Right lobe of liver (tissue), 6 donors: ENCODE measurements at regions not wholly inside any gene's neighbourhood (a gene's known extent, or its start where the extent isn't known, plus 50 kb on each side); places are given as distances from the start of the nearest gene placed in this dataset.

Experiments used
- ATAC-seq, 4 donors: fragments of 200-7000 bp; cut with Tn5 transposase; one replicate each; pipeline ENCODE4 v1.9.1; 2020; ENCODE audit warnings: mild to moderate bottlenecking in 4 of 4, moderate library complexity in 4 of 4
- DNase-seq, 3 donors: peaks; one replicate each; pipeline ENCODE4 v3.0.0-alpha.2; 2020
- H3K27ac ChIP-seq, 3 donors: fragments of 200-600 bp; one replicate each; pipeline ENCODE4 v1.8.0; 2022
- H3K27me3 ChIP-seq, 2 donors: fragments of 200-600 bp; one replicate each; pipeline ENCODE4 v1.8.0; 2022
- H3K36me3 ChIP-seq, 4 donors: fragments of 200-600 bp; sonication (generic) in 1 of 4; one replicate each; pipeline versions ENCODE4 v1.5.1 to v1.8.0; 2017 to 2022; ENCODE audit warnings: control low read depth in 1 of 4
- H3K4me1 ChIP-seq, 4 donors: fragments of 200-600 bp; sonication (generic) in 1 of 4; one replicate each; pipeline versions ENCODE4 v1.5.1 to v1.8.0; 2017 to 2022; ENCODE audit warnings: control low read depth in 1 of 4
- H3K4me3 ChIP-seq, 3 donors: fragments of 200-600 bp; one replicate each; pipeline ENCODE4 v1.8.0; 2022
- H3K9me3 ChIP-seq, 4 donors: fragments of 200-600 bp; sonication (generic) in 1 of 4; one replicate each; pipeline versions ENCODE4 v1.5.1 to v1.8.0; 2017 to 2022; ENCODE audit warnings: control low read depth in 1 of 4
- POLR2A ChIP-seq: fragments of 450-650 bp; IDR thresholded peaks from one replicate; pipeline ENCODE4 v1.6.1; 2017; ENCODE audit warnings: antibody characterized with exemption, mild to moderate bottlenecking
- WGBS: methylation state at CpG from one replicate; pipeline ENCODE4 v1.1.6; 2018; ENCODE audit warnings: low coverage, low lambda C conversion rate; ENCODE audit not compliant: insufficient coverage; ENCODE audit errors: missing lambda C conversion rate; 5-methylcytosine and 5-hydroxymethylcytosine counted together
- intact Hi-C, 2 donors: fragments of 100-400 bp; cut with DNase I; formaldehyde crosslinking; loops; one replicate each; pipeline versions ENCODE4 v1.11.2 to v1.14.1; 2022
- TF ChIP-seq, protein P1 (sequence below), 4 donors: fragments of 200-600 bp in 3 of 4; fragments of 450-650 bp in 1 of 4; IDR thresholded peaks; one replicate each; pipeline versions ENCODE4 v1.5.1 to v1.8.0; 2016 to 2022; ENCODE audit warnings: antibody characterized with exemption in 4 of 4, mild to moderate bottlenecking in 2 of 4
- donor health status: DM: no; HTN: yes; CAD: no.
- donor health status: DM: no; HTN: no; CAD: no.
- donor health status: DM: no; HTN: no; CAD: no.
- donor health status: DM: no; HTN: yes; CAD: no.
- donor health status: DM: no; HTN: yes; CAD: no.

DNA sequence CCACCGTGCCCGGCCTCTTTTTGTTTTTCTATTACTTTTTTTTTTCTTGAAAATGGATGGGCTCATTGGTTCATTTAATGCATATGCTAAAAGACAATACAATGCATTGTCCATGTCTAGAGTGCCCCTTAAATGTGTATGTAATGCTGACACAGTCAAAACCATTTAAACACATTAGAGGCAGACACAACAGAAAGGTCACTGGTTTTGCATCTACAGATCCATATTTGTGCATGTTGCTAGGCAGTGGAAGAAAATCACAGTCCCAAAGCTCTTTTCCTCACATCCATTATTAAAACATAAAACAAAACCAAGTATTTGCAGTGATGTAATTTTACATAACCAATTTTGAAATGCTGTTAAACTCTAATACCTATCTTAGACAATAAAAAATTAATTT lies 389.0 kb downstream of the TAF11L14 start:
- H3K4me1 ChIP-seq, result no peaks in the 10 kb centered on the region
- no peak for DNase-seq
- H3K36me3 ChIP-seq, result no peaks in the 10 kb centered on the region
- no peak overlapping the region for H3K4me3 ChIP-seq
- H3K27me3 ChIP-seq, result no peaks in the 10 kb centered on the region
- intact Hi-C loops, result no loop called here
- no peak for ATAC-seq
- H3K27ac ChIP-seq, result no peak overlapping the region
- WGBS, result 40% methylated on average over 2 of the region's 2 CpGs
- H3K9me3 ChIP-seq, result no peaks in the 10 kb centered on the region
- TF ChIP-seq POLR2A, result no peak
- TF ChIP-seq, protein P1, sequence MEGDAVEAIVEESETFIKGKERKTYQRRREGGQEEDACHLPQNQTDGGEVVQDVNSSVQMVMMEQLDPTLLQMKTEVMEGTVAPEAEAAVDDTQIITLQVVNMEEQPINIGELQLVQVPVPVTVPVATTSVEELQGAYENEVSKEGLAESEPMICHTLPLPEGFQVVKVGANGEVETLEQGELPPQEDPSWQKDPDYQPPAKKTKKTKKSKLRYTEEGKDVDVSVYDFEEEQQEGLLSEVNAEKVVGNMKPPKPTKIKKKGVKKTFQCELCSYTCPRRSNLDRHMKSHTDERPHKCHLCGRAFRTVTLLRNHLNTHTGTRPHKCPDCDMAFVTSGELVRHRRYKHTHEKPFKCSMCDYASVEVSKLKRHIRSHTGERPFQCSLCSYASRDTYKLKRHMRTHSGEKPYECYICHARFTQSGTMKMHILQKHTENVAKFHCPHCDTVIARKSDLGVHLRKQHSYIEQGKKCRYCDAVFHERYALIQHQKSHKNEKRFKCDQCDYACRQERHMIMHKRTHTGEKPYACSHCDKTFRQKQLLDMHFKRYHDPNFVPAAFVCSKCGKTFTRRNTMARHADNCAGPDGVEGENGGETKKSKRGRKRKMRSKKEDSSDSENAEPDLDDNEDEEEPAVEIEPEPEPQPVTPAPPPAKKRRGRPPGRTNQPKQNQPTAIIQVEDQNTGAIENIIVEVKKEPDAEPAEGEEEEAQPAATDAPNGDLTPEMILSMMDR (IDR thresholded peaks at IDR 0.05), result no peak

DNA sequence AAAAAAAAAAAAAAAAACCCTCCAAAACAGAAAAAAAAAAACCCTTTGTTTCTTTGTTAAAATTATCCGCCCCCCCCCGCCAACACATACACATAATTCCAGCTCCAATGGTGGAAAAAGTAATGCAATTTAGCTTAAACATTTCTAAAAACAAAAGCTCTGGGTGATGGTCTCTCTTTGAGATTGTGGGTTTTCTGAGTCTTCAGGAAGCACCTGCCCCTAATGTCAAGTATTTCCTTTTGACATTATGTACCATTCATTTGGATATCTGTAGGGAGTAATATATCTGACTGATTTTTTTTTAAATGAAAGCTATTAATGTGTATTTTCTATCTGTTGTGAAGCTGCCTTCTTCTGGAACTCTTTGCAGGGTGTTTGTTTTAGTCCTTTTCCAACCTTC lies 389.7 kb downstream of the TAF11L14 start:
- ATAC-seq (no peak), DNase-seq (no peak)
- Histone ChIP-seq H3K36me3 (no peaks in the 10 kb centered on the region), H3K27me3 (no peaks in the 10 kb centered on the region), H3K4me1 (no peaks in the 10 kb centered on the region), H3K27ac (no peak overlapping the region), H3K4me3 (no peak overlapping the region), H3K9me3 (no peaks in the 10 kb centered on the region)
- intact Hi-C loops, result no loop called here
- TF ChIP-seq POLR2A, result no peak
- TF ChIP-seq, protein P1 (IDR thresholded peaks at IDR 0.05), result no peak
- 56% methylated on average over 2 of the region's 2 CpGs for WGBS

DNA sequence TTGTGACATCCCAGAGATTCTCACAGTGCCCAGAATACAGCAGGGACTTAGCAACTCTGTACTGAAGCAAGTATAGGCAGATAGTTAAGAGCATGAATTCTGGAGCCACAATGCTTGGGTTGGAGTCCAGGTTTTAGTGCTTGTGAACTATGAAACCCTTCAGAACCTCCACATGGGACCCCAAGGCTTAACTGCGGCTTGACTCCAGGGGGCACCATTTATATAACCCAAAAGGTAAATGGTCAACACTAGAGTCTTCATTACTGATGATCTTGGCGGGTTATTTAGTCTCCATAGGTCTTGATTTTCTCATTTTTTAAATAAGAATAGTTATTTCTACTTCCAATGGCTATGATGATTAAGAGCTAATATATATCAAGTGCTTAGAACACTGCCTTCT lies 390.3 kb downstream of the TAF11L14 start:
- no peaks in the 10 kb centered on the region for H3K9me3 ChIP-seq
- H3K27ac ChIP-seq, result no peak overlapping the region
- H3K36me3 ChIP-seq, result no peaks in the 10 kb centered on the region
- WGBS, result 52% methylated on average over 2 of the region's 2 CpGs
- intact Hi-C loops, result no loop called here
- H3K4me1 ChIP-seq, result no peaks in the 10 kb centered on the region
- no peak for TF ChIP-seq POLR2A
- TF ChIP-seq, protein P1 (IDR thresholded peaks at IDR 0.05), result no peak
- H3K4me3 ChIP-seq, result no peak overlapping the region
- no peak for ATAC-seq
- no peaks in the 10 kb centered on the region for H3K27me3 ChIP-seq
- DNase-seq, result no peak

DNA sequence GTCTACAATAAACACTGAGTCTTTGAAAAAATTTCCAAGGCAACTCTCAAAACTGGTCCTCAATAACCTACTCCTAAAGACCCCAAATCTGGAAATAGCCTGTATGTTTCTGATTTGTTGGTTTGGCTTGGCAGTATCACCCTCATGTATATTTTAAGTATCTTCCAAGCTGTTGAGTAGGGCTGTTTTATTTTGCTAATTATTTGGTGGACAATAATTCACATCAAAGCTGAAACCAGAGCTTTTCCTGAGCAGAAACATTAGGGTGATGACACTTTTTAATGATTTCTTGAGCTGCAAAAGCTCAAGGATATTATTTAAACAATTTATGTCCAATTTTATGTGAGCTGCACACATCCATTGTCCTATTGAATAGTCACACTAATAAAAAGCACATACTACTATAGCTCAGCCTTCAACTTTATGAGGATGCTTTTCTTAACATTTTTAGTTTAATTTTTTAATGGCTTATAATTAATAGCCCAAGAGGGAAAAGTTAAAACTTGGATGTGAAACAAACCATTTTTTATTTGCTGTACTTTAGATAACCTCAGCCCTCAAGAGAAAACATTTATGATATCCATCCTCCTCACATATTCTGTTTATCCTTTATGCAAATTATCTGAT lies 393.1 kb downstream of the TAF11L14 start:
- Histone ChIP-seq H3K9me3 (no peaks in the 10 kb centered on the region), H3K27ac (no peak overlapping the region), H3K36me3 (no peaks in the 10 kb centered on the region), H3K4me1 (no peaks in the 10 kb centered on the region), H3K4me3 (no peak overlapping the region), H3K27me3 (no peaks in the 10 kb centered on the region)
- no peak for TF ChIP-seq POLR2A
- TF ChIP-seq, protein P1 (IDR thresholded peaks at IDR 0.05), result no peak
- DNase-seq (no peak), ATAC-seq (no peak)
- intact Hi-C loops, result no loop called here

DNA sequence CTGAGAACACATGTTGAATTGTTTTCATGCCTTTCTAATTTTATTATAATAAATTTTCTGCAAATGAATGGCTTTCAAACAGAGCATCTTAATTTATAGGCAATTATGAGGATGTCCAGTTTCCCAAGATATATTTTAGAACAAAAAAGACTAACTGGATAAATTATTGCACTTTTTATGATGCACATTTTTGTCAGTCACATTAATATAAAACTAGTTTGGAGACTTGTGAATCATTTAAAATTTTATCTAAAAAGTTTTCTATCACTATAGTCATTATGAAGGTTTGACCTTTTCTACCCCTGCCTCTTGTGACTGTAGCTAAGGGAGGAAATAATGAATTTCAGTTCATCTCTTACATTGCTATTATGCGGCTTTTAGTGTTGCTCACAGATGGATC lies 393.8 kb downstream of the TAF11L14 start:
- no peak for ATAC-seq
- no peaks in the 10 kb centered on the region for H3K27me3 ChIP-seq
- no peak overlapping the region for H3K4me3 ChIP-seq
- H3K27ac ChIP-seq, result no peak overlapping the region
- no peak for DNase-seq
- WGBS, result 75% methylated on average over 1 of the region's 1 CpG
- no peaks in the 10 kb centered on the region for H3K36me3 ChIP-seq
- H3K4me1 ChIP-seq, result no peaks in the 10 kb centered on the region
- H3K9me3 ChIP-seq, result no peaks in the 10 kb centered on the region
- TF ChIP-seq POLR2A, result no peak
- TF ChIP-seq, protein P1 (IDR thresholded peaks at IDR 0.05), result no peak
- intact Hi-C loops, result no loop called here
